Stimulated activated CD4-positive, alpha-beta T cell treated with anti-CD3 and anti-CD28 coated beads, Interleukin-12 subunit alpha, Interleukin-12 subunit beta, amount 100 ng/mL, for 4 hours (primary cell): ENCODE measurements at regions not wholly inside any gene's neighbourhood (a gene's known extent, or its start where the extent isn't known, plus 50 kb on each side); places are given as distances from the start of the nearest gene placed in this dataset.

Experiments
- DNase-seq: peaks from one replicate; pipeline ENCODE4 v3.0.0-alpha.2; 2020

DNA sequence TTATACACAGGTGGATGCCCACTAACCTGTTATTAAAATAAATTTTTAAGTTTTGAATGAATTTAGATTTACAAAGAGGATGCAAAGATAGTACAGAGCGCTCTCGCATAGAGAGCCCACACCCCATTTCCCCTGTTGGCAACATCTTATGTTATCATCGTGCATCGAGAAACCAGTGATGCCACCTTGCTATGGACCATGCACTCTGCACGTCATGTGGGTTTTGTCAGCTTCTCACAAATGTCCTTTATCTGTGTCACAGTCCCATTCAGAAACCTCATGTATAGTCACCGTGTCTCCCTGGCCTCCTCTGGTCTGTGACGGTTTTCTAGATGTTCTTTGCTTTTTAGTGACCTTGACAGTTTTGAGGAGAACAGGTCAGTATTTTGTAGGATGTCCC lies 60.0 kb downstream of the ING1 start:
- no peak for DNase-seq

DNA sequence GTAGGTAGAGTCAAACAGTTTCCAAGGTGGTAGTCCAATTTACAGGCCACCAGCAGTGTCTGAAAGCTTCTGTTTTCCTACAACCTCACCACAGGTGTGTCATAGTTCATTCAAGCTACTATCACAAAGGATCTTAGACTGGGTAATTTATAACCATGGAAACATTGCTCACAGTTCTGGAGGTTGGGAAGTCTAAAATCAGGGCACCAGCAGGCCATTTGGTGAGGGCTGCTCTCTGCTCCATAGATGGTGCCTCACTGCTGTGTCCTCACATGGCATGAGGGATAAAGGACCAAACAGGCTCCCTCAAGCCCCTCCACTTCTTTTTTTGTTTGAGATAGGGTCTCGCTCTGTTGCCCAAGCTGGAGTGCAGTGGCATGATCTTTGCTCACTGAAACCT lies 60.6 kb downstream of the ING1 start:
- DNase-seq: no peak

DNA sequence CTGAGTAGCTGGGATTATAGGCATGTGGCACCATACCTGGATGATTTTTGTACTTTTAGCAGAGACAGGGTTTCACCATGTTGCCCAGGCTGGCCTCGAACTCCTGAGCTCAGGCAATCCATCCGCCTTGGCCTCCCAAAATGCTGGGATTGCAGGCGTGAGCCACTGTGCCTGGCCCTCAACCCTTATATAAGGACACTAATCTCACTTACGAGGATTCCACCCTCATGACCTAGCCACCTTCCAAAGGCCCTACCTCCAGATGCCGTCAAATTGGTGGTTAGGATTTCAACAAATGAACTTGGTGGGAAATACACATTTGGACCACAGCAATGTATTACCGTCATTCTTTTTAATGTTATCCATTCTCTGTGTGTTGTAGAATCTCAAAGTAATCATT lies 61.0 kb downstream of the ING1 start:
- DNase-seq: no peak

DNA sequence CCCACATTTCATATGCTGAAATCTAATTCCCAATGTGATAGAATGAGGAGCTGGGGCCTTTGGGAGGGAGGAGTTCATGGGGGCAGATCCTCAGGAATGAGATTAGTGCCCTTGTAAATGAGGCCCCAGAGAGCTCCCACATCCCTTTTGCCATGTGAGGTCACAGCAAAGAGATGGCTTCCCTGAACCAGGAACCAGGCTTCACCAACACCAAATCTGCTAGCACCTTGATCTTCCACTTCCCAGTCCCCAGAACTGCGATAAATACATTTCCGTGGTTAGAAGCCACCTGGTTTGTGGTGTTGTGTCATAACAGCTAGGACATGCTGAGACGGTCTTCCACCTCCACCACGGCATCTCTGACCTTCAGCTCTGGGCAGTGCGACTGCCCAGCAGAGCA lies 62.1 kb downstream of the ING1 start:
- DNase-seq: no peak

DNA sequence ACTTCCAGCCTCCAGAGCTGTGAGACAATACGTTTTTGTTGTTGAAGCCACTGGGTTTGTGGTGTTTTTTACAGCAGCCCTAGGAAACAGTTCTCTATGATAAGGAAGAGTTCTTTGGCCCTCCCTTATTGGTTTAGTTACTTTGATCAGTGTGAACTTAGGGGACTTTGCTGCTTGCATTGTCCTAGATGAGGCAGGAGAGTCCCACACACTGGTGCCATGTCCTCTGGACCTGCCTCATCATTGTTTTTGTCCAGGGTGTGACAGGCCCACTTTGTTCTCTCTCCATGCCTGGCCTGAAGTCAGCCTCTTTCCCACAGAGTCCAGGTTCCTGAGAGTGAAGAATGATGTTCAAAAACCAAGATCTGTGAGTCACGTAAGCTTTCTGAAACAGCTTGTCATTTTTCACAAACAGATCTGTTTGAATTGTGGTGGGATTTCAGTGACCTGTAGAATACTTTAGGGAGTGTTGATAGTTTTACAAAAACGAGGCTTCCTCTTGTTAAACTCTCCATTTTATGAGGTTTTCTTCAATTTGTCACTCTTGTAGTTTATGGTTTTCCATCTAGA lies 63.8 kb downstream of the ING1 start:
- no peak for DNase-seq

DNA sequence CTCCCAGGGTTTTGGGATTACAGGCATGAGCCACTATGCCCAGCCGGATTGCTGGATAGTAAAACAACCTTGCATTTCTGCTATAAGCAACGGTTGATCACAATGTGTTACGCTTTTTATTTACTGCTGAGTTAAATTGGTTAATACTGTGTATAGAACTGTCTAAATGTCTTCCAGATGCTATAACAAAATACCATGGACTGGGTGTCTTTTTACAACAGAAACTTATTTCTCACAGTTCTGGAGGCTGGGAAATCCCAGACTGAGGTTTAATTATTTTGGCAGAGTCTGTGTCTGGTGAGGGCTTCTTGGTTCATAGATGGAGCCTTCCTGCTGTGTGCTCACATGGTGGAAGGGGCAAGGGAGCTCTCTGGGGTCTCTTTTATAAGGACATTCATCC lies 65.5 kb downstream of the ING1 start:
- no peak for DNase-seq

DNA sequence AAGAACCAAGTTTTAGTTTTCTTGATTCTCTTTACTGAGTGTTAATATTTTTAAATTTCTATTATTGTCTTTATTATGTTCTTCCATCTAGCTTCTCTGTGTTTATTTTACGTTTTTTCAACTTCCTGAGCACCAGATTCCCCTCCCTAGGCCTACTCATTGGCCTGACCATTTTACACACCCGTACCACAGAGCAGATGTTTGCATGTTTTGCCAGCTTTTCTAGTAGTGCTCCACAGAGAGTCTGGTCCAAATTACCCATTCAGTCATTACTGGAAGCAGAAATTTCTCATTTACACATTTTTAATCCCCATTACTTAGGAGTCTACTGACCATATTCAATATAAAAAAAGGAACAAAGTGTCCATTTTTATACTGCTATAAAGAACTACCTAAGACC lies 66.9 kb downstream of the ING1 start:
- no peak for DNase-seq

DNA sequence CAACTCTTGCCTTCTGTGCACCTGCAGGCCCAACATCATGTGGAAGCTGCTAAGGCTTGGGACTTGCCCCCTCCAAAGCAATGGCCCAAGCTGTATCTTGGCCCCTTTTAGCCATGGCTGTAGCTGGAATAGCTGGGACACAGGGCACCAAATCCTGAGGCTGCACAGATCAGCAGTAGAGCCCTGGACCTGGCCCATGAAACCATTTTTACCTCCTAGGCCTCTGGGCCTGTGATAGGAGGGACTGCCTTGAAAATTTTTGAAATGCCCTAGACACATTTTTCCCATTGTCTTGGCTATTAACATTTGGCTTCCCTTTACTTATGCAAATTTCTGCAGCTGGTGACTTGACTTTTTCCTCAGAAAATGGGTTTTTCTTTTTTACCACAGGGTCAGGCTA lies 68.7 kb downstream of the ING1 start:
- DNase-seq: no peak

DNA sequence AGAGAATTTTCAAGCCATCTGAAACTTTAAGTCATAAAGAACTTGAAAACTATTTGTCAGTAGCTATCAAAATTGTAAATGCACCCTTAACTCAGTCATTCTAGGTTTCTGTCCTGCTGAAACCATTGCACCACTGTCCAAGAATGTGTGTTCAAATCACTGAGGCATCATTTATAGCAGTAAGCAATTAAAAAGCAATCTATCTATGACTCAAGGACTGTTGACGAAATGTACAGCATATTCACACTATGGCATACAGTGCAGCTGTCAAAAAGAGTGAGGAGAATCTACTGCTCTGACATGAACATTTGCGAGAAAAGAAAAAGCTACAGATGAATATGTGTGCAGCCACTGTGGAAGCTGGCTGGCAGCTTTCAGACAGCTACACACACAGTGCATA lies 71.2 kb downstream of the ING1 start:
- no peak for DNase-seq

DNA sequence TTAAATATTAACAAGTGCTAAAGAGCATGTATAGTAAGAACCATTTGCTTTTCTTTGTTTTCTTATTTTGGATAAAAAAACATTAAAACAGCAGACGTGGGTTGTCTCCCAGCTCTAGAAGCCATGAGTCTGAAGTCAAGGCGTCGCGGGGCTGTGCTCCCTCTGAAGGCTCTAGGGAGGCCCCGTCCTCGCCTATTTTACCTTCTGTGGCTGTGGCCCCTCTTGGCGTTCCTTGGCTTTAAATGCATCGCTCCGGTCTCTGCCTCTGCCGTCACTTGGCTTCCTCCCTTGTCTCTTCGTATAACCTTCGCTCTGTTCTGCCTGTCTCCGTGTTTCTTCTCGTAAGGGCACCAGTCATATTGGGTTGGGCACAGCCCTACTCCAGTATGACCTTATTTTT lies 75.3 kb downstream of the ING1 start:
- no peak for DNase-seq

DNA sequence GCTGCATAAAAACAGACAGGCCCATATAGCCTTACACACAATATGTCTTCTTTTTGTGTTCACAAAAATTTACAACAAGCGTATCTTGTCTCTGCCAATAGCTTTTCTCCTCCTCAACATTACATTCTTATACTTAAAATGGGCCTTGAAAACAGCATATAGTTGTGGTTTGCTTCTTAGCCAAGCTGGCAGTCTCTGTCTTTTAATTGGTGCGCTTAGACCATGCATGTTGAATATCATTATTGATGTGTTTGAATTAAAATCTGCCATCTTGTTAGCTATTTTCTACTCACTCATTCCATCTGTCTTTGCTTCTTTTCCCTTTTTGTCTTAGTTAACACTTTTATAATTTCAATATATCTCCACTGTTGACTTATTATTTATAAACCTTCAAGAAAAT lies 76.4 kb downstream of the ING1 start:
- no peak for DNase-seq

DNA sequence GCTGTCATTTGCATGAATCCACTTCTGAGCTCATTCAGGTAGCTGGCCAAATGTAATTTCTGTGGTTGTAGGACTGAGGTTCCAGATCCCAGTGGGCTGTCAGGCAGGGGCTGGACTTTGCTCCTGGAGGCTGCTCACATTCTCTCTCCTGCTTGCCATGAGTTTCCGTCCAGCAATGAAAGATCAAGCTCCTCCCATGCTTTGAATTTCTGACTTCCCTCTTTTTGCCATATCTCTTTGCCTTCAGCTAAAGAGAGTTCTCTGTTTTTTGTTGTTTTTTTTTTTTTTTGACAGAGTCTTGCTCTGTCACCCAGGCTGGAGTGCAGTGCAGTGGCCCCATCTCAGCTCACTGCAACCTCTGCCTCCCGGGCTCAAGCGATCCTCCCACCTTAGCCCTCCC lies 76.9 kb downstream of the ING1 start:
- DNase-seq: no peak

DNA sequence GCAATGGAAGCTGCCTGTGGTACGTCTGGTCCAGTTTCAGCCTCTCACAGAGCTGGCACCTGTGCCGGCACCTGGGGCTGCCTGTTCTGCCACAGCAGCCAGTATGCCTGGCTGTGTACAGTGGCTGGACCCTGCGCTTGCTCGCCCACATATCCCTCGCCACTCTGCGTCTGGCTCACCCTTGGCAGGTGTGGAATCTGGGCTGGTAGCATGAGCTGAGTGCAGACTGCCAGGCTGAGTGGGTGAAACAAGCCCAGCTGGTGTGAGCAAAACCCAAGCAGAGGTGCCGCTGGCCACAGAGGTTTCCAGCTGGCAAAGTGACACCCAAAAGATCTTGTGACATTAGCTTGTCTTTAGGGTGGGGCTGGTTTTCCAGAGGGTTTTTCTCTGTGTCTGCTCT lies 80.7 kb downstream of the ING1 start:
- no peak for DNase-seq

DNA sequence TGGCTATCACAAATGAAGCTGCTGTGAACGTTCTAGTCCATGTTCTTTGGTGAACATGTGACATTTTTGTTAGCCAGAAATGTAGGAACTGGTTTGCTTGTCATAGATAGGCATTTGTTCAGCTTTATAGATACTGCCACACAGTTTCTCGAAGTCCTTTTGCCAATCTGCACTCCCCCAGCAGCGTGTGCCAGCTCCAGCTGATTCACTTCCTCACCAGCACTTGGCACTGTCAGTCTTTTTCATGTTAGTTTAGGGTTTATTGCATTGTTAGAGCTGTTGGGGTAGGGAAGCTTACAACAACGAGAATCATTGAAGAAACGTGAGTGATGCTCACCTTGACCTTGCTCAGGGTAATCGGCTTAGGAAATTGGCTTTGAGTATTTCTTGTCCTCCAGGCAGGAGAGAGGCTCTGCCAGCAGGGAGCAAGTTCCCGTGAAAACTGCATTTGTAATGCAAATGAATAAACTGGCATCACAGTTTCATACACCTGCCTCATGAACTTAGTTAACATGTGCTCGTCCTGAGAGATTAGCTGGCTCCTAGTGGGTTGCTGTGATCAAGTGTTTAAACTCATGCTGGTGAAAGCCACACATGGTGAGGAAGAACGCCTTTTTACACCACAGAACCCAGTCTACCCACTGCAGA lies 83.9 kb downstream of the ING1 start:
- DNase-seq: no peak

DNA sequence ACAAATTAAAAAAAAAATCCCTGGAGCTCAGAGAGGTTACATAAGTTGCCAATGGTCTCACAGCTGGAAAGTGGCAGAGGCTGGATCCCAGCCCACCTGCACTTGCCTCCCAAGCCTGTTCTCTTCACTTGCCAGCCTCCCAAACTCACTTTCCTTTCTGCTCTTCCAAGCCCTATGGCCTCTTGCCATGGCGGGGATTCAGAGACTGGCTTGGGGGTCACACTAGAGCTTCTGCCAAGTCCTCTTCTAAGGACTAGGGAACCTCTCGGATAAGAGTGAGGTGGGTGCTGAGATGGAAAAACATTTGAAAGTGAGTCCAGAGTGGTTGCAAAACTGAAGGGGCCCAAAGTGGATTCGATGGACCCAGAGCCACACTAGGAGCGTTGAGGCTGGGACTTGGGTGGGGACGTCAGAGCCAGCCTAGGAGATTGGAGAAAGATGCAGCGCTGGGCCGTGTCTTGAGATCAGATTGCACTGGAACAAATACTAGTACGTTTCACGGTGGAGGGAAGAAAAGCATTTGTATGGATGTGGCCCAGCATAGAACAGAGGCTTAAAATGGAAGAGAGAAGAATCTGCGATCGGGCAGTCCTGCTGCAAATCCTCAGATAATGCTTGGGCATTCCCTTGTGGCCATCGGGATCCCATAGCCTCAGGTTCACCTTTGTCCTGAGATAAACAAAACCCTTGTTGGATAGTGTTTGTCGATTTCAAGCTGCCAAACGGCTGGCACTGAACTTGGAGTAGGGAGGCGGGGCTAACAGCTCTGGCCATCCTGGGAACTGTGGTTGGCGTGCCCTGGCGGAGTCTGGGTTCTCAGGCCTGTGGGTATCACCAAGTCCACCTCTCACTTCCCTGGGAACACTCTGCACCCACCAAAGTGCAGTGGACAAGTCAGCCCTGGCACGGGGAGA lies 84.8 kb downstream of the ING1 start:
- DNase-seq: no peak

DNA sequence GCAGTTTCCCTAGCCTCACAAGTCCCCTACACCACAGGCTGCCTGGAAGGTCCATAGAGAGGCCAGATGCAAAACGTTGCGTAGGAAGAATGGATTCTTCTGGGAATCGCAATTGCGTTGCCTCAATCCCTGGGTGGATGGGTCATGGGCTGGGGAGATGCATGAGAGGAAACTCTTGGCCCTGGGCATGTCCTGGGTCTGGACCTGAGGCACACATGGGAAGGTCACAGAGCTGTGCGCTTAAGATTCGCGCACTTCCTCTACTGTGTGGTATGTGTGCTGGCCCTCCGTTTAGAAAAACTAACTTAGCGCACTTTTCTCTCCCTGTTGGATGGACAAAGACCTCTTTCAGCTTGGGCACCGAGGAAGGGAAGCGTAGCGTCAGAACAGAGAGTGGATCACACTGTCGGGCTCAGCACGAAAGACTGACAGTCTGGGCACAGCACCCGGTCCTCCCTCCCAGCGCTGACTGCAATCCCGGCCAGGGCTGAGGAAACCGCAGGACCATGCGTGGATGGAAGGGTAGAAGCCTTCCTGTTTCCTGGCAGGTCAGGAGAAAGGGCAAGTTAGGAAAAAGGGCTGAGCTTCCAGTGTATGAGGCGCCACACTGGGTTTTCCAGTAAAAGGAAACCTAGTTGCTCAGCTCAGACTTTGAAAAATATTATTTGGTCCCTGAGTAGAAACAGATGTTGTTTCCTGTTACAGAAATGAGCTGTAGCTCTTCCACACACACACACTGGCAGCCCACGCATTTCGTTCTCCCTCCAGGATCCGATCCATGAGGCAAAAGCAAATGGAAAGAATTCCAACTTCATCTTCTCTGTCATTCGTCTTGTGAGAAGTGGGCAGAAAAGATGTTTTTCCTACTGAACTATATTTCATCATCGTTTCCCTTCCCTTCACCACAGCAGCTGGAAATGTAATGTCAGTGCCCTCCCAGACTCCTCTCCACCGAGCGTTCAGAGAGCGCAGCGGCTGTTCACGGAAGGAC lies 86.0 kb downstream of the ING1 start:
- DNase-seq: no peak

DNA sequence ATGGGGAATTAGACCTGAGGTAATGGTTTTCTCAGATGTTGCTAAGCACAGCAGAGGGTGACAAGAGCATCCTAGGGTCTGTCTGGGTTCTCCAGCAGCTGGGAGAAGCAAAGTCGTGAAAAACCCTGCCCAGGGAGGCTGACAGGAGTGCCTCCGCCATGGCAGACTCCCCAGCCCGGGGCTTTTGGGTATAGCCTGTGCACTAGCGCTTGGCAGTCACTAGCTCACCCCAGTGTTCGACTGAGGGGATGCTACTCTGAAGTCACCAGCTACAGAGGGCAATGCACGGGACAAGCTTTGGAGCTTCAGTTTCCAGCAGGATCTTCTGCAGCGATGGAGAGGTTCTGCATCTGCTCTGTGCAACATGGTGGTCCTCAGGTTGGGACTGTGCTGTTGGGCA lies 87.5 kb downstream of the ING1 start:
- no peak for DNase-seq

DNA sequence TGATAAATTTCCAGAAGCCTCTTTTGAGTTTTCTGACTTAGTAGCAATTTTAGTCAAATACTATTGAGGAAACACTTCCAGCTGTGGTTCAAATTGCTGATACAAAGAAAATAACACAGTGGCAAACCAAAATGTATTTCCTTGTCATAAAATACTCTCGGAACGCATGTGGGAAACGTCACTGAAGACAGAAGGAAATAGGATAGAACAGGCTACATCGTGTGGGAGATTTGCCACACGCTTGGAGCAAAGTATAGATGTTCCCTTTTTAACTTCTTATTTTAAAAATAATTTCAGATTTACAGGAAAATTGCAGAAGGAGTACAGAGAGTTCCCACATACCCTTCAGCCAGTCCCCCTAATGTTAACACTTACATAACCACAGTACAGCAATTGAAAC lies 88.8 kb downstream of the ING1 start:
- DNase-seq: no peak

DNA sequence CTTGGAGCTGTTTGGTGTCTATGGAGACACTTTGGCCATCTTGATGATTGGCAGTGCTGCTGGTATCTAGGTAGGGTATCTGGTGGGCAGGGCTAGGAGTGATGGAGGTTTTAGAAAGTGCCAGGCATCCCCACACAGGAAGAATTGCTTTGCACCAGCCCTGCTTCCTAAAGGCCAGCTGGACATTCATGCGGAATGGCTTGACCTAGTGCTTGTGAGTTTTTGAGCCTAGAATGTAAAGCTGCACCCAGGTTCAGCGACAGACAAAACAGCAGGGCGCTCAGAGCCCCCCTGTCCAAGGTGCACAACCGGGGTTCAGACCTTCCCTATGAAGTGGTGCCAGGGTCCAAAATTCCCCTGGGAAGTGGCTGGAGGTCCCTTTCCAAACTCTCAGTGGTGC lies 93.1 kb downstream of the ING1 start:
- DNase-seq: no peak

DNA sequence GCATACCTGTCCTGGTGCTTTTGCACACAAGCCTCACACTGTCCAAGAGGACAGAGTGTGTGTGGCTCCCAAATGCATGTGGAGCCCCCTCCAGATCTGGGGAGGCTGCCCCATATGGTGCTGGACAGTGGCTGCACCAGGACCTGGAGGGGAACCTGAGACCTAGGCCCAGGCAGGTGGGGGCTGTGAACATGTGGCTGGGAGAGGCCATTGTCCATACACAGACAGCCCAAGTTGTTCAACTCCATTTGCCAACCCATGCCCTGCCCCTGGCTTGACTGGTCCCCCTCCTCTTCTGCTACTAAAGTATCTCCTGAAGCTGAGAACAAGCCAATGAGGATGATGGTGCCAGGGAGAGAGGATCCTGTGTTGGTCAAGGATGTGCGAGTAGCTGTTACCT lies 94.0 kb downstream of the ING1 start:
- DNase-seq: no peak

DNA sequence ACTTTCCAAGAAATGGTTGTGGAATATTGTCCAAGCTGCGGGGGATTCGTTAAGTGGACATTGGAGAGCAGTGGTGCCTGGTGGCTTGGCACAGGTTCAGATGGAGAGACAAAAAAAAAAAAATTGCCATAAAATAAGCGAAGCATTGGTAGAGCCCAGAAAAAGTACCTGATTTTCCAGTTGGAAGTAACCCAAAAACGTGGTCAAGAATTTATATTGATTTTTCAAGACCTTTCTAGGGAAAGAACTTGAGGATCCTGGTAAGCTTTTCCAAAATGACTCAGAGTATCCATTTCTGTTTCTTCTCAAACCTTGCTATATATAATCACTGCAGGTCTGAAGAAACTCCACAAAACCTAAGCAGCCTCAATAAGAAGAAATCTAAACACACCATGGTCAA lies 94.6 kb downstream of the ING1 start:
- DNase-seq: no peak

DNA sequence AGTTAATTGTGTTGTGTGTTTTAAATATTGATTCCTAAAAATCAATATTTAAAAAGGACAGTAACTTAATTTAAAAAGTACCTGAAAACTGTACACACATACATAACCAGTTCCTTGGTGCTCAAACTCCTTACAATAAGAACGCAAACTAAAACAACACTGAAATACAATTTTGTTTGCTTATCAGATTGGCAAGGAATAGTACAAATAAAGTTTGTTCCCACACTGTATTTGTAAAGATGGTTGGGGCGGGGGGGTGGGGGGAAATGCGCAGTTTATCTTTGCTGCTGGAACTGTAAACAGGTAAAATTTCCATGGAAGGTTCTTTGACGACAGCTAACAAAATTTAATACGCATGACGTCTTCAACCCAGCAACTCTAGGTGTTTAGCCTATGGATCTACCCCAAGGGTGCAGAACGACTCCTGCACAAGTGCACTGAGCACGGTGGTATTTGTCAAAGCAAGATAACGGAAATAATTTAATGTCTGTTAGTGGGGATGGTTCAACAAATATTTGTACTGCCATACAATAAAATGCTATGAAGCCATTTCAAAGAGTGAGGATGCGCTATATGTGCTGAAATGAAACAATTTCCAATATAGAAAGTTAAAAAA lies 96.5 kb downstream of the ING1 start:
- no peak for DNase-seq
